ENCODE measurements at regions not wholly inside any gene's neighbourhood (a gene's known extent, or its start where the extent isn't known, plus 50 kb on each side); places are given as distances from the start of the nearest gene placed in this dataset.
"Not testable (repeated sequence)": the region's sequence is repeated elsewhere in the genome, so short reads cannot be mapped to it uniquely, and the experiment has no call there.

DNA sequence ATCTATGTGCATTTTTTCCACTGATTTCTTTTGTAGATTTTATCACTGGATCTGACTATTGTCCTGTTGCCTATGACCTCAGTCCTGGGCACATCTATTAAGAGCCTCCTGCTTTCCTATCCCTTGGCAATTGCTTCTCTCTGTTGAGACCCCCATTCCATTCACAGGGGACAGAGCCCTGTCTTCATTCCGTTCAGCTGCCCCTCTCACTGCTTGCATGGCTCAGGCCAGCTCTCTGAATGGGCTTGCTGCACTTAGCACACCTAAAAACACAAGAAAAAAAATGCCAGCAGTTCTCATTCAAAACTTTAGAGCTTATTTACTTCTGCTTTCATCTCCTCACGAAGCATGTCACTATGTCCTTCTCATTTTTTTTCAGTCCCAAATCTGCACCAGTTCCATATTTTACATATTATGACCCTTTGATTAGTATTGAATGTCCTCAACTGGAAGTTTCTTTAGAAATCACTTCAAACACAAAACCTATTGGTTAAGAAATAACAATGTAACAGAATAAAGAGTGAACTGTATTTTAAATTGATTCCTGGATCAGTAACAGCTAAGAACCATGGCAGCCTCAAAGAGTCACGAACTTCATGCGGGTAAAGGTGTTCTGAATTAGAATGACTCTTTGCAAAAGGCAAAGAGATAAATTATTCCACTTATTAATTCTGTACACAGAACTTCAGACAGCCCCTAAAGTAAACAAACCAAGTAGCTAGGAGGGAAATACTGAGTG lies 616.5 kb downstream of the C6orf118 start:
- no peak for DNase-seq

DNA sequence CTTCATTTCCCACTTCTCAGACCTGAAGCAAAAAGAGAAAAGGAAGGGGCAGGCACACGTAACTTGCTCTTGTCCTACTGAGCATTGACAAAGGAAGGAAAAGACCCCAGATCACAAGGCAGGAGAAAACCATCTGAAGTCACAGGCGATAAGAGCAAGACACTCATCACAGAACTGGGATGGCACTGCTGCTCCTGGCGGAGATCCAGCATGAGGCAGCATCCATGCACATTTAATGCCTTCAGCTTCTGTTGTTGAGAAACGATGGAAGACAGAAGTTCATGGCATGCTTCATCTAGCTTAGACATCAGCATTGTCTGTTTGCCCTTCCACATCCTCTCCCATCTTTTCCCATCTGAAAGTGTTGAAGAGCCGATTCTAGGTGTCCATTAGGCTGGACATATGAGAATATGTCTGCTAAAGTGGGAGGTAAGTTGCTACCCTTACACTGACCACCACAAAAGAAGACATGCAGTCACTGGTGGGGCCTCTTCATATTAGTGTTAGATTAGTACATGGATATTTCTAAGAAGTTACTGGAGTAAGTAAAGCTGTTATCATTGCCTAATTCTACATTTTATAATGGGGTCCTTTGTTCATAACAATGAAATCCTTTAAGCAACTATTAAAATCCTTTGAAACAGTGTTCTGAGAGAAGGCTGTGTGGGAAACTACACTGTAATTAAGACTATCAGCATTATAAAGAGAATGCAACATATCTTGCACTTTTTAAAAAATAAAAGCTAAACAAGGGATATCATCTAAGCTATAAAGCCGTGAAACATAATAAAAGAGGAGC lies 618.5 kb downstream of the C6orf118 start:
- no peak for DNase-seq

DNA sequence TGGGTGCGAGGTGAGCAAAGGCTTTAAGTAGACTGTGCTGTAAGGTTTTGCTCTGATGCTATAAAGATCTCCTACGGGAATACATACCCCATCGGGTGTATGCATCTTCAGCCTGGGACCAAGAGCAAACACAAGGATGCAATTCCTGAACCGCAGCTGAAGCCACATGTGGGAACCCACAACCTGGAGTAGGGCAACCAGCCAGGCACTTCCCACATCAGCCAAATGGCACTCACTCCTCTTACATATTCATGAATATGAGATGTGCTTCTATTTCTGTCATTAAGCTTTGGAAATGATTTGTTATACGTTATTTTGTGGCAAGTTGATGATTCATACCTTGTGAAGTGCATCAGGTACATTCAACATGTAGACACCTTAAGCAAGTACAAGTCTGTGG lies 619.2 kb downstream of the C6orf118 start:
- DNase-seq = no peak

DNA sequence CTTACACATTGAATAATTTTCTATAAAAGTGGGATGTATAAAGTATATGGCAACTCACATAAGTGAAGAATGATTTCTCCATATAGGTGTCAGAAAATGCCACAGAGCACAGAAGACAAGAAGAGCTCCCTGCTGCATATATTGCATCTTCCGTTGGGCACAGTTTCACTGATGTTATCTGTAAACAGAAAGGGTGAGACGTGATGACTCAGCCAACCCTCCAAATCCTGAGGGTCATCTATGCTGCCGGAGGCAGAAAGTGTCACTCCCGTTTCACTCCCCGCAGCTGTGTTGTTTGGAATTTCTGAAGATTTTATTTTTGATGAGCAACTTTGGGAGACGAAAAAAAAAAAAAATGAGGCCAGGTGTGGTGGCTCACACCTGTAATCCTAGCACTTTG lies 644.1 kb downstream of the C6orf118 start:
- no peak for DNase-seq

DNA sequence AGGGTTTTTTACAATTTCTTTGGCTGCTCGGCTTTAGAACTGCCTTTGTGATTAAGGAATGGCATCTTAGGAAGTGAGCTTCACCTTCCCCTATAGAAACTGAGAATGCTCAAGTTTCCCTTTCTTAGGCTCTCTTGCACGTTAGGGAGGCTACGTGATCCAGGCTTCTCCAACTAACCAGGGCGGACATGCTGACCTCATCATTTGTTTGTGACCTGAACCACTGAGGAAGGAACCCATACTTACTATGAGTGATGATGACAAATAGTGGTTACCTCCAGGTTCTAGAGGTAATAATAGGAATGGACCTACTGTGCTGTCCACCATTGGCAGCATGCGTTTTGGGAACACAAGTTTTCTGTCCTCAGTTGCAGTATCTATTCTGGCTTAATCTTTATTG lies 645.8 kb downstream of the C6orf118 start:
- DNase-seq = no peak

DNA sequence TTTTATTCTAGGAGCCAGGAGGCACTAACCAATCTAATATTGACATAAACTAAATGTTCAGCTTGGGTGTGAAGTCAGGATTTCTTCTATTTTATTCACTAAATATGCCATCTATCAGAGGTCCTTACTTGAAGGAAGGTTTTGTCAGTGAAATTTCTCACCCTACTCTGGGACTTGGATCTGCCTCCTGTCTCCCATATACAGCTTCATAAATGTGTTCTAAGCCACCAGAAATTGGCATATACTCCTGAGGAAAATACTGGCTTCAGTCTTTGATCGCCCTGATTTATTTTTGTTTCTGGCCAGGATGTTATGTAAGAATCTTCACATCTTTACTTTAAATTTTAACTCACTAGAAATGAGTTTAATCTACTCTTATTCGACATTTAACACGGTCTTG lies 647.7 kb downstream of the C6orf118 start:
- no peak for DNase-seq

DNA sequence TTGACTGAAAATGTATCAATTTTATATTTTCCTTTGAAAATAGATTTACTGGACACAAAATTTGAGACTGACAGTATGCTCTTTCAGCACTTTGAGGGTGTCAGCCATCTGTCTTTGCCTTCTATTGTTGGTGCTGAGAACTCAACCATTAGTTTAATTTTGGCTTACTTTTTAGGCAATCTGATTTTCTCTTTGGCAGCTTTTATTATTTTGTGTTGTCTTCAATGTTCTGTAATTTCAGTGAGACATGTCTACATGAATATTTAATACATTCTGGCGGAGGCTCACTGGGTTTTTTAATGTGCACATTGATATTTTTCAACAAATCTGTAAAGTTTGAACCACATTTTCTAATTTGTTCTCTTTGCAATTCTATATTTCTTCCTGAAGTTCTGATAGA lies 648.6 kb downstream of the C6orf118 start:
- DNase-seq = no peak

DNA sequence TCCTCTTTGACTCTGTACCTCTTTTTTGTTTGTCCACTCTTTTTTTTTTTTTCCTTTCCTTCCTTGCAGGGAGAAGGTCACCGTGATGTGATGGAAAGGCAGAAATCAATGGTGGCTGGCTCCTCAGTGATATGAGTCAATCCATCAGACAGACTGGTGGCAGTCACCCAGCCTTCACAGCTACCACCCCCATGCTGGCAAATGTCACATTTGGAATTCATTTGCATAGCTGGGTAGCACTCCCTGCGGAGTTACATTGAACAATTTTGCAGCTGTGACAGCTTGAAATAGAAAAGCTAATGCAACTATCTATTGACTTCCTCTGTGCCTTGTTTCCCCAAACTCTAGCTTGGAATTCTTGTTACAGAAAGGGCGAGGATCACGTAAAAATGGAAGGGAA lies 668.4 kb downstream of the C6orf118 start:
- no peak for DNase-seq

DNA sequence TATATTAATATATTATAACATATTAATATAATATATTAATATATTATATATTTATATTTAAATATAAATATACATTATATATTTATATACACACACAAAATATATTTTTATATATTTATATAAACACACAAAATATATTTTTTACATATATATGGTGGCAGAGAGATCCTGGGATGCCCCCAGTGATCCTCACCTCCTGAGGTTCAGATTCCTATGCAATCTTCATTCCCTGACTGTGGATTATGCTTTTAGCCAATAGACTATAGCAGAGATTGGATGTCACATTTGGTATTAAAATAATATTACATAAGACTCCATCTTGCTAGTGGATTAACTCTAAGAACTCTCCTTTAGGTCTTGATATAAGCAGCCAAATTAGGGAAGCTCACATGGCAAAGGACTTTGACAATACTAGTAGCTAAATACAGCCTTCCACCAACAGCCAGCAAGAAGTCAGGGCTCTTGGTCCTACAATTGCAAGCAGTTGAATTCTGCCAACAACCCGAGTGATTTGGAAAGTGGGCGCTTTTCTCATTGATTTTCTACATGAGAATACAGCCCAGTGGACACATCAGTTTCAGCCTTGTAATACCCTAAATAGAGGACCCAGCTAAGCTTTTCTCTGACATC lies 681.0 kb downstream of the C6orf118 start:
- no peak for DNase-seq

DNA sequence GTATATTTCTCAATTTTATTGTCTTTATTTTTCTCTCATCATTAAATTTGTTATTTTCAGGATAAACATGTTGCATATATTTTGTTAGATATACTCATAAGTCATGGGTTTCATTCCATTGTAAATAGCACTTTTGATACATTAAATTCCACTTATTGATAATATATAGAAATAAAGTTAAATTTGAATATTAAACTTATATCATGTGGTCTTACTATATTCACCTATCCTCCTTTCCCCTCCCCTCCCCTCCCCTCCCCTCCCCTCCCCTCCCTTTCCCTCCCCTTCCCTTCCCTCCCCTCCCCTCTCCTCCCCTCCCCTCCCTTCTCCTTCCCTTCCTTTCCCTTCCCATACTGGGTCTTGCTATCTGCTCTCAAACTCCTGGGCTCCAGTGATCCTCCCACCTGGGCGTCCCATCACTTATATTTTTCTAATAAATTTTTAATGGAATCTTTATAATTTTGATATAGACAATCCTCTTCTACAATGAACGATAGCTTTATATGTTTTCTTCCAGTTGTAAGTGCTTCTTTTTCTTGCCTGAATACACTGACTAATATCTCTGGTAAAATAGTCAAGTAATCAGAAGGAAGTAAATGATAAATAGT lies 692.4 kb downstream of the C6orf118 start:
- DNase-seq = no peak

DNA sequence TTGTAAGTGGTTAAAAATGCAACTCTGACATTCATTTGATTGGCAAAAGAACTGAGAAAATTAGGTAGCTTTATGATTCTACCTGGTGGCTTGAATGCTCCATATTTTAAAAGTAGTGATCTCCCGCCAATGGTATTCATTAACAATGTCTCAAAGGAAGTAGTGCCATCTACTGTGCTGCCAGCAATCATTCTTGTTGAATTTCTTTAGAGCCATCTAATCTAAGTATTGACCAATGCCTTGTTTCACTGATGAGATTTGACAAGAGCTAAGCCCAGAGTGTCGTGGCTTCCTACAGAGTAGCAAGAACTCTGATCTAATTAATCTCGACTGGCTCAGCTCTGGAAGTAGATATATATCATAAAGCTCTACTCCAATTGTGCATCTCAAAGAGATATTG lies 696.7 kb downstream of the C6orf118 start:
- no peak for DNase-seq

DNA sequence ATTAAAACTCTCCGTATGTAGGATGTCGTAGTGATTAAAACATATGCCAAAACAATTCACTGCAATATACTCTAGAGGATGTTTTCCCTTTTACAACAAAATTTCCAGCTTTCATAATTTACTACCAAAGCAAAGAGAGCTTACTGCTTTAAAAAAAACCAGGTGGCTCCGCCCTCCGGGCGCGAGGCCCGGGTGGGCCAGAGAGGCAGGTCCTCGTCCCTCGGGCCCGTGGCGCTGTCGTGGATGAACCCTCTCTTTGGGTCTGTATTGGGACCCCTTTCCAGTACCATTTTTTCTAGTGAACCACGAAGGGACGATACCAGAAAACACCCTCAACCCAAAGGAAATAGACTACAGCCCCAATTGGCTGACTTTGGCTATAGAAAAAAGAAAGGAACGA lies 698.5 kb downstream of the C6orf118 start:
- DNase-seq = not testable (repeated sequence)

DNA sequence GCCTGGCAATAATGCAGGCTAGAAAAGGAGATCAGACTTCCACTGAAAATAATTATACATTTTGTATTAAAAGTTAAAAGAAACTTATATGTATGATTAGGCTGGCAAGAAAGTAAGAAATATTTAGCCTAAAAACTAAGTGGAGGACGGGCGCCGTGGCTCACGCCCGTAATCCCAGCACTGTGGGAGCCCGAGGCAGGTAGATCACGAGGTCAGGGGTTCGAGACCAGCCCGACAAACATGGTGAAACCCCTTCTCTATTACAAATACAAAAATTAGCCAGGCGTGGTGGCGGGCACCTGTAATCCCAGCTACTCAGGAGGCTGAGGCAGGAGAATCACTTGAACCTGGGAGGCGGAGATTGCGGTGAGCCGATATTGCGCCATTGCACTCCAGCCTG lies 707.0 kb downstream of the C6orf118 start:
- not testable (repeated sequence) for DNase-seq

DNA sequence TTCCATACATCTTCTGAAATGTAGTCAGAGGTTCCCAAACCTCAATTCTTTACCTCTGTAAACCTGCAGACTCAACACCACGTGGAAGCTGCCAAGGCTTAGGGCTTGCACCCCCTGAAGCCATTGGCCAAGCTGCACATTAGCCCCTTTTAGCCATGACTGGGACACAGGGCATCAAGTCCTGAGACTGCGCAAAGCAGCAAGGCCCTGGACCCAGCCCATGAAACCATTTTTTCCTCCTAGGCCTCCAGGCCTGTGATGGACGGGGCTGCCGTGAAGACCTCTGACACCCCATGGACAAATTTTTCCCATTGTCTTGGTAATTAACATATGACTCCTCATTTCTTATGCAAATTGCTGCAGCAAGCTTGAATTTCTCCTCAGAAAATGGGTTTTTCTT lies 727.8 kb downstream of the C6orf118 start:
- DNase-seq = no peak

DNA sequence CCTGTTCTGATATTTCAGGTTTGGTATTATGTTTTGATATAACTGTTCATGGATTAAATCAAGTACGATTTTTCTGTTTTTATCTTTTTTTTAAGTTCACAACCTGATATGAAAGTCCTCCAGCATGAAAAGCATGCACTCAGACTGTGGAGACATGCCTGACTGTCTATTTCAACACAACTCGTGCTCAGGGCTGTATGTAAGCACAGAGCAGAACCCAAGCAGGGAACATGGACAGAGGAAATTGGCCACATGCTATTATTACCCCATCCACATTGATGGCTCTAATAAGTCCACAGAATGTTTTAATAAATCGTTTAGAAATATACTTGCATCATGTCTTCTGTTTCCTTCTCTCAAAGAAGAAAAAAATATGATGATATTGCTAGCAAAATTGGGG lies 730.4 kb downstream of the C6orf118 start:
- DNase-seq = no peak

DNA sequence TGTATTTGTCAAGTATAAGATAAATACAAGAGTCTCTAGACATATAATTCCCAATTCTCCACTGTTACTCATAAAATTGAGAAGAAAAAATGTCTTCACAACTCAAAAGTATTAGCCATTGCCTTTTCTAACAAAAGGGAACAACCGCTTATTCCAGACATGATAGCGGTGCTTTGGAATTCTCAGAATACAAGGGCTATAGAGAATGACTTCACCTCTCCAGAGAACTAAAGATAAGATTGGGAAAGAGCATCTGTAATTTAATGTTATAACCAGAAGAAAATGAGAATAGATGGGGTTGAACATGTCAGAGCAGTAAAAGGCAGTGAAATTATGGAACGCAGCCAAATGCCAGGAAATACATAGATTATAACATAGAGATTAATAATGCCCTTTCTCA lies 730.8 kb downstream of the C6orf118 start:
- no peak for DNase-seq

DNA sequence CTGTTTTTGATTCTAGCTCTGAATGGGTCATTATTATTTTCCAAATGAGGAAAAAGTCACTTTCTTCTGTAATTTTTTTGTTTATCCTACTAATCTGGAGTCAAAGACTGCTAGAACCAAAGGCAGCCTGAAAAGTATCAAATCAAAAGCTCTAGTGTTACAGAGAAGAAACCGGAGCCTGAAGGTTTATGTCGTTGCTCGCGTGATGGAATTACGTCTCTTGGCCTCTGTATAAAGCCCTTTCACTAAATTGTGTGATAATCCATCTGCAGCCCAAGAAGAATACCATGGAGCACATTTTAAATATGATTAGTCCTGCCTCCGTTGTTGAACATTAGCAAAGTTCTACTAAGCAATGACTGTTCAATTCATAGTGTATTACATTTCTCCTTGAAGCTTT lies 738.6 kb downstream of the C6orf118 start:
- DNase-seq = no peak

DNA sequence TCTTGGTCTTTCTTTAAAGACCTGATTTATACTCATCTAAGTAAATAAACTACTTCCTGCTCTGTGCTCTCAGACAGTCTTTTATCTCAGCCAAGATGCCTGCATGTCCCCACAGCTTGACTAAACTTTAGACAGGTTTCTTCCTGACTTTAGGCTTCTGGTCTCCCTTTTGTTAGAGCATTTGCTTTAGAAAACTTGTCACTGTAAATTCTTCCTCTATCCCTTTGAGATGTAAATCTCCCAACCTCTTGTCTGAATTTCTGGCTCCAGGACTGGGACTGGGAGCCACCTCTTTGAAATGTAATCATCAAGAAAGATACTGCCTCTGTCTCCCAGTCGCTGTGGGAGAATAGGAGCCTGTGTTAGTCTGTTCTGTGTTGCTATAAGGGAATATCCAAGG lies 739.9 kb downstream of the C6orf118 start:
- no peak for DNase-seq

DNA sequence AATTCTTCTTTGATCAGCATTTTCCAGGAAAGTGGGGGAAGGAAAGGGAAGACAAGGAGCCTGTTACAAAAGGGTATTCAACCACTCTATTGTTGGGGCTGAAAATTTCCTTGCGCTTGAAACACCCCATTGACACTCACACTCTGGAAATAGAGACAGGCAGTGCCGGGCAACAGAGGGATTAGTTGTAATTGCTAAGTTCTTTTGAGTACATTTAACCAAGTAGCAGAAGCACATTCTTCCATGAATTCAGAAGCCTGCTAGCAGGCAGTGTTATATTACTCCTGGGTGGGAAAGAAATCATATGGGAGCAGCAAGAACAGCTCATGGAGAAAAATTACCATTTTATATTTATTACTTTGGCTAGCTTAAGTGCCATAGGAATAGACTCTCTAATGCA lies 745.5 kb downstream of the C6orf118 start:
- no peak for DNase-seq

DNA sequence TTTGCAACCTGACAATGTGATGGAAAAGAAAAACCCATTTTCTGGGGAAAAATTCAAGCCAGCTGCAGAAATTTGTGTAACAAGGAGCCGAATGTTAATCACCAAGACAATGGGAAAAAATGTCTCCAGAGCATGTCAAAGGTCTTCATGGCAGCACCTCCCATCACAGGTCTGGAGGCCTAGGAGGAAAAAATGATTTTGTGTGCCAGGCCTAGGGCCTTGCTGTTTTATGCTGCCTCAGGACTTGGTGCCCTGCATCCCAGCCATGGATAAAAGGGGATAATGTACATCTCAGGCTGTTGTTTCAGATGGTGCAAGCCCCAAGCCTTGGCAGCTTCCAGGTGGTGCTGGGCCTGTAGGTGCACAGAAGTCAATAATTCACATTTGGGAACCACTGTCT lies 747.7 kb downstream of the C6orf118 start:
- no peak for DNase-seq

DNA sequence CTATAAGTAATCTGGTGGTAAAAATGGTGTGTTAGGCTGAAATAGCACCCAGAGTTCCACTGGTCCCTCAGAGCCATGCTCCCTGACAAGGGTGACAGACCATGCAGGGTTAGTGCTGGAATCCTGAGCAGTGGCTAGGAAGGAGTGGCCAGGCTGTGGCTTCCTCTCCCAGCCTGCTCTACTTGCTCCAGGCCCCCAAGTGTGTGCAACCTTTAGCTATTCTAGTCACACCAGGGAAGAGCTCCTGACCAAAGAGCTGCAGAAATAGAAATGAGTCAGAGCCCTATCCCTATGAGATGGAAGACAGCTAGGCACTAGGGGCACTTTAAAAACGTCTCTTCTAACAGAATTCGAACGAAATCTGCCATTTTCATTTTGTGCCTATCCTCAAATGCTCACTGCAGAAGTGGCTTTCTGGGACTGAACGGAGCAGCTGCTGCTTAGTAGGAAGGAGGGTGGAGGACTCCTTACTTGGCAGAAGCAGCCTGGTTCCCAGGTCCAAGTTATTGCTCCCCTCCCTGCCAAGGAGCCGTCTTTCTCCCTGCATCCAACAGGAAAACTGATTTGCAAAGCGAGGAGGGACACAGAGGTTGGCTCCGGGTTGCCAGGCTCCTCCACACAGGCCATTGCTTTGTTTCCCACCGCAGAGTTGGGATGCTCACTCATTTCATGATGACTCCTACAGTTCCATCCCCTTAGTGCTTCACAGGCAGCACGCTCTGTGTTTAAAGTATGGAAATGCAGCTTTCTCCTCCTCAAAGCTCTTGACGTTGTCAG lies 754.5 kb downstream of the C6orf118 start:
- DNase-seq = no peak

DNA sequence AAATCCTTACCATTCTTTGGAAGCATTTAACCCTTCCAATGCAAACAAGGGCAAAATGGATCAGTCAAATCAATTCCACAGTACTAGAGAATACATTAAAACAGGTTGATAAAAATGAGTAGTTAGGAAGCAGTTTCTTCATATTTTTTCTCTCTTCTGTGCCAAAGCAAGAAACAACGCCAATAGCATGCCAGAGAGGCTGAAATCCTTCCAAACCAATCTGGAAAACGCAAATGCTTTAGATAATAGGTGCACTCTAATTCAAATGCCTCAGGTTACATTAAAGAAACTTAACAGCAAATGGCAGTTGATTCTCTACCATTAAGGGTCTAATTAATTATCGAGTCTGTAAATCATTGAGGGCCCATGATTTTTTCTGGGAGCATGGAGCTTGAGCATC lies 755.2 kb downstream of the C6orf118 start:
- DNase-seq = no peak

DNA sequence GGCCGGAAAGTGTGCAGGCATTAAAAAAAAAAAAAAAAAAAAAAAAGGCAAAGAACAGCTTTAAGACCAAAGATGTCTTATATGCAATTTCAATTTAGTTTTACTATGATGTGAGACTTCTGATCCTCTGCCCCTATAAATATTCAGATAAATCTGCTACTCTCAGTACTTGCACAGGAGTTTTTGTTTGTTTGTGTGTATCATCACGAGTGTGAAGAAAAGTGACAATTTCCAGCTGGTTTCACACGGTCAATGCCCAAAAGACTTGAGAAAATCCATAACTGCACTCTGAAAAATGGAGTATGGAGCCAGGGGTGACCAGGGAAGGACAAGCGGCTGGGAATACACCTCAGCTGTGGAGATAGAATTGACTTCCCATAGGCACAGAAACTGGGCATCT lies 757.7 kb downstream of the C6orf118 start:
- DNase-seq = no peak

Data from cerebellar nuclear complex (tissue), 1 donor.